Superior temporal gyrus (tissue), 1 donor: ENCODE measurements at regions not wholly inside any gene's neighbourhood (a gene's known extent, or its start where the extent isn't known, plus 50 kb on each side); places are given as distances from the start of the nearest gene placed in this dataset.
A peak's percentile ranks its signal among the peaks of the same experiment; 100 is the strongest.

ENCODE experiments used
- DNase-seq: peaks from one replicate; pipeline ENCODE4 v3.0.0-alpha.2; 2016; ENCODE audit errors: extremely low spot score

GRCh38 chr7:42758124-42758523, 153.7 kb downstream of the C7orf25 start:
- no peak for DNase-seq

GRCh38 chr7:42756841-42757240, 155.0 kb downstream of the C7orf25 start:
- no peak for DNase-seq

GRCh38 chr7:42753811-42754363, 158.0 kb downstream of the C7orf25 start:
- no peak for DNase-seq

- DNase-seq = peak; percentile 79
These were observed 158.5 kb downstream of the C7orf25 start for GRCh38 chr7:42753367-42753766.

- no peak for DNase-seq
These were observed 161.7 kb downstream of the C7orf25 start for GRCh38 chr7:42750172-42750571.

GRCh38 chr7:42747044-42747443, 164.8 kb downstream of the C7orf25 start:
- DNase-seq = no peak

GRCh38 chr7:42746214-42746613, 165.7 kb downstream of the C7orf25 start:
- no peak for DNase-seq

- no peak for DNase-seq
These were observed 166.4 kb downstream of the C7orf25 start for GRCh38 chr7:42745357-42746059.

- DNase-seq = no peak
These were observed 167.1 kb downstream of the C7orf25 start for GRCh38 chr7:42744746-42745145.

GRCh38 chr7:42743077-42743858, 168.6 kb downstream of the C7orf25 start:
- DNase-seq = no peak

GRCh38 chr7:42742318-42742717, 169.6 kb downstream of the C7orf25 start:
- no peak for DNase-seq

GRCh38 chr7:42740408-42740807, 171.5 kb downstream of the C7orf25 start:
- no peak for DNase-seq

GRCh38 chr7:42739638-42740037, 172.2 kb downstream of the C7orf25 start:
- peak; percentile 35 for DNase-seq

- DNase-seq = no peak
These were observed 174.9 kb downstream of the C7orf25 start for GRCh38 chr7:42736931-42737330.

GRCh38 chr7:42735081-42735480, 176.8 kb downstream of the C7orf25 start:
- DNase-seq = no peak

GRCh38 chr7:42734568-42734967, 177.3 kb downstream of the C7orf25 start:
- no peak for DNase-seq

- DNase-seq = no peak
These were observed 178.8 kb downstream of the C7orf25 start for GRCh38 chr7:42733040-42733439.

- no peak for DNase-seq
These were observed 181.3 kb downstream of the C7orf25 start for GRCh38 chr7:42730586-42730985.

- no peak for DNase-seq
These were observed 182.7 kb downstream of the C7orf25 start for GRCh38 chr7:42729053-42729765.

GRCh38 chr7:42727451-42727850, 184.4 kb downstream of the C7orf25 start:
- no peak for DNase-seq

- DNase-seq = no peak
These were observed 185.6 kb downstream of the C7orf25 start for GRCh38 chr7:42726066-42726785.

GRCh38 chr7:42722716-42723115, 189.2 kb downstream of the C7orf25 start:
- no peak for DNase-seq
